Coronary artery (tissue), 2 donors: ENCODE measurements at regions not wholly inside any gene's neighbourhood (a gene's known extent, or its start where the extent isn't known, plus 50 kb on each side); places are given as distances from the start of the nearest gene placed in this dataset.

Source experiments
- DNase-seq: peaks from one replicate; pipeline ENCODE4 v3.0.0-alpha.2; 2017; ENCODE audit warnings: low spot score
- H3K27ac ChIP-seq, 2 donors: fragments of 200-600 bp; sonication (generic); one replicate each; pipeline ENCODE4 v1.5.1; 2016 to 2019
- H3K4me3 ChIP-seq: fragments of 200-600 bp; sonication (generic); 2 replicates; pipeline ENCODE4 v1.5.1; 2016; ENCODE audit warnings: mild to moderate bottlenecking, moderate library complexity
- TF ChIP-seq, protein P1 (sequence below): fragments of 200-600 bp; sonication (generic); IDR thresholded peaks from one replicate; pipeline ENCODE4 v1.5.1; 2019; ENCODE audit warnings: antibody characterized with exemption

DNA sequence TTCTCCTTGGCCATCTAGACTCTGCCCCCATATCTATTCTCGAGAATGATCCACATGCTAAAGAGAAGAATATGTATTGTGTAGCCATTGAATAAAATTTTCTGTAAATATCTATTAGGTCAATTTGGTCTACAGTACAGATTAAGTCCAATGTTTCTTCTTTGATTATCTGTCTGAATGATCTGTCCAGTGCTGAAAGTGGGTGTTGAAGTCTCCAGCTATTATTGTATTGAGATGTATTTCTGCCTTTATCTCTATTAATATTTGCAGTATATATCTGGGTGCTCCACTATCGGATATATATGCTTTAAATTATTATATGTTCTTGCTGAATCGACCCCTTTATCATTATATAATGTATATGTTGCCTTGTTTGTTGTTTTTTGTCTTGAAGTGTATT is 384.9 kb upstream of the ROBO1 start:
- H3K27ac ChIP-seq = no peak overlapping the region
- DNase-seq = no peak
- TF ChIP-seq, protein P1, sequence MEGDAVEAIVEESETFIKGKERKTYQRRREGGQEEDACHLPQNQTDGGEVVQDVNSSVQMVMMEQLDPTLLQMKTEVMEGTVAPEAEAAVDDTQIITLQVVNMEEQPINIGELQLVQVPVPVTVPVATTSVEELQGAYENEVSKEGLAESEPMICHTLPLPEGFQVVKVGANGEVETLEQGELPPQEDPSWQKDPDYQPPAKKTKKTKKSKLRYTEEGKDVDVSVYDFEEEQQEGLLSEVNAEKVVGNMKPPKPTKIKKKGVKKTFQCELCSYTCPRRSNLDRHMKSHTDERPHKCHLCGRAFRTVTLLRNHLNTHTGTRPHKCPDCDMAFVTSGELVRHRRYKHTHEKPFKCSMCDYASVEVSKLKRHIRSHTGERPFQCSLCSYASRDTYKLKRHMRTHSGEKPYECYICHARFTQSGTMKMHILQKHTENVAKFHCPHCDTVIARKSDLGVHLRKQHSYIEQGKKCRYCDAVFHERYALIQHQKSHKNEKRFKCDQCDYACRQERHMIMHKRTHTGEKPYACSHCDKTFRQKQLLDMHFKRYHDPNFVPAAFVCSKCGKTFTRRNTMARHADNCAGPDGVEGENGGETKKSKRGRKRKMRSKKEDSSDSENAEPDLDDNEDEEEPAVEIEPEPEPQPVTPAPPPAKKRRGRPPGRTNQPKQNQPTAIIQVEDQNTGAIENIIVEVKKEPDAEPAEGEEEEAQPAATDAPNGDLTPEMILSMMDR = no peak
- no peak overlapping the region for H3K4me3 ChIP-seq

DNA sequence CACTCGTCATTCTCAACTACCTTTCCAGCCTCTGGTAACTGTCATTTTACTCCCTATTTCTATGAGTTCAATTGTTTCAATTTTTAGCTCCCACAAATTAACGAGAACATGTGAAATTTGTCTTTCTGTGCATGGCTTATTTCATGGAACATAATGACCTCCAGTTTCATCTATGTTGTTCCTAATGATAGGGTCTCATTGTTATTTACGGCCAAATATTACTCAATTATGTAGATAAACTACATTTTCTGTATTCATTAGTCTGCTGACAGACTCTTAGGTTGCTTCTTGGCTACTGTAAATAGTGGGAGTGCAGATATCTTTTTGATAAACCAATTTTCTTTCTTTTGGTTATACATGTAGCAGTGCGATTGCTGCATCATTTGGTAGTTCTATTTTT is 374.9 kb upstream of the ROBO1 start:
- Histone ChIP-seq H3K27ac (no peak overlapping the region), H3K4me3 (no peak overlapping the region)
- TF ChIP-seq, protein P1 = no peak
- DNase-seq = no peak

DNA sequence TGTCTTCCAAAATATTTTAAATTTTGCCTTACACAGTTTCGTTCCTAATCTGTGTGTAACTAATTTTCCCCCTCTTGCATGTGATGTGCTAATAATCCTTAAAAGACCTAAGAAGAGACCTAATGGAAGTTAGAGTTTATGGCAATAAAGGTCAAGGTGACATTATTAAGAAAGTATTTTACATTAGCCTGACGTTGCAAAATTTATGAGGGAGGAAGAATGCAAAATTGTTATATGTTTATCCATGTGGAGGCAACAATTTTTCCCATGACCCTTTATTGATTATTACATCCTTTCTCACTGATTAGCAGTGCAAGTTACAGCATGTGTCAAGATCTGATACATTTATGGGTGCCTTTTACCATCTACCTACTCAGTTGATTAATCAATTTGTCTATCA is 373.8 kb upstream of the ROBO1 start:
- no peak for DNase-seq

DNA sequence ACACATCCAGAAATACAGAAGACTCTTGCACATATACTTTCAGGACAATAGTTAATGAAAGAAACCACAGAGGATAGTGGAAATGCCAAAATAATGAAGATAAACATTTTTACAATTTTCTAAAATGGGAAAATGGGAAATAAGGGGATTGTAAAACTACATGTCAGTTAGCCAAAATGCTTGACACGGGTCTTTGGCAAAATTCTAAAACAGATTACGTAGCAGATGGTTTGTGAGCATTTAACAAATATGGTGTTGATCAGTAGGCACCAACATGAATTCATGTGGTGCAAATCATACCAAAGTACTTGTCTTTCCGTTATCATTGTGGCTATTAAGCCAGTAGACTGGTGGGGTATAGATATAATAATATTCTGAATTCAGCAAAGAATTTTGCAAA is 348.5 kb upstream of the ROBO1 start:
- TF ChIP-seq, protein P1 = no peak
- Histone ChIP-seq H3K27ac (no peak overlapping the region), H3K4me3 (no peak overlapping the region)
- no peak for DNase-seq

More for the DNA sequence above, 373.8 kb upstream of the ROBO1 start:
- Histone ChIP-seq H3K27ac (no peak overlapping the region), H3K4me3 (no peak overlapping the region)
- TF ChIP-seq, protein P1 = no peak

DNA sequence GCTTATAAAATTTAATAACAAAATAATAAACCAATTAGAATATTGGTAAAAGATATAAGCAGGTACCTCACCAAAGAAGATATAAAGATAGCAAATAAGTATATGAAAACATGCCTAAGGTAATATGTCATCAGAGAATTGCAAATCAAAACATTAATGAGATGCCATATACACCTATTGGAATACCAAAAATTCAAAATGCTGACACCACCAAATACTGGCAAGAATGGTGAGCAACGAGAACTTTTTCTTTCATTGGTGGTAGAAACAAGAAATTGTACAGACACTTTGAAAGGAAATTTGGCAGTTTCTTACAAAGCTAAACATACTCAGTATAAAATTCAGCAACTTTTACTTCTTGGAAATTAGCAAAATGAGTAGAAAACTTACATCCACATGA is 346.9 kb upstream of the ROBO1 start:
- no peak overlapping the region for H3K27ac ChIP-seq
- DNase-seq = no peak
- TF ChIP-seq, protein P1 = no peak
- no peak overlapping the region for H3K4me3 ChIP-seq

DNA sequence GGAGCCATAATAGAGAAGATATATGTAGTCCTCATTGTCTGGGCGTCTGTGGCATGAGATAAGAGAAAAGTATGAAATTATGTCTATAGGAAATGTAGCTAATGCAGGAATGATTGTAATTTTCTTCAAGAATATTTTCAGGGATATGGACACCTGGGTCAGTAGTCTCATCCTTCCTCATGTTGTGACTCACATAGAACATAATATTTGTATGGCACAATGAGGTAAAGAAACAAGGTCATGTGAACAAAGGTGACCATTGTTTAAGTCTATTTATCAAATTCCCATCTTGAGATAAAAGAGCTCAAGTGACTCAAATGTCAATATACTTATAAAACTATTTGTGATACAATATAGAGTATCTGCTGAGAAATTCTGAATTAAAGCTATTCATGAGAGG is 345.5 kb upstream of the ROBO1 start:
- no peak for DNase-seq
- Histone ChIP-seq H3K4me3 (no peak overlapping the region), H3K27ac (no peak overlapping the region)
- TF ChIP-seq, protein P1 = no peak

DNA sequence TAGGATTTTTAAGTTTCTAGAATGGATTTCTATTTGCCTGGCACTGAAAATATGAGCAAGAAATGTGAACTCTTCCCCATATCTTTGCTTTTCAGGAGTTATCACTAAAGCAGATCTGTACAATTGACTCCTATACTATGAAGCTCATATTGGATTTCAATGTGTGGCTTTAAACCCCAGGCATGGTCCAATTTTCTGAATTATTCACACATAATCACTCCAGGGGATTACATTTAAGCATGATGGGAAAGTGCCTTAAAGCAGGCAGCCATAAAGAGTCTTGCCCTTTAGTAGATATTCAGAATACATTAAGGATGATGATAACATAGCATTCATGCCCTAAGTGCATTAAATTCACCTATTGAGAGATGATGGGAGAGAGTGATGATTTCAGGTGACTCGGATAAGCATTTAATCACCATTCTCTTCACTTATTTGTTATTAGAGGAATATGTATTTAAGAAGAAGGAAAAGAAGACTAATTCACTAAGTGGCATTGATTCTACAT is 331.8 kb upstream of the ROBO1 start:
- no peak overlapping the region for H3K27ac ChIP-seq
- DNase-seq = no peak
- TF ChIP-seq, protein P1 = no peak
- no peak overlapping the region for H3K4me3 ChIP-seq
